CD14-positive monocyte (primary cell): ENCODE measurements at regions not wholly inside any gene's neighbourhood (a gene's known extent, or its start where the extent isn't known, plus 50 kb on each side); places are given as distances from the start of the nearest gene placed in this dataset.

Experiments used
- DNase-seq, 3 donors: peaks; one replicate each; pipeline ENCODE4 v3.0.0-alpha.2; 2011 to 2022
- H2AFZ ChIP-seq: 2 replicates; pipeline ENCODE4 v1.6.0; 2012; ENCODE audit warnings: mild to moderate bottlenecking, low read depth, low read length, inconsistent platforms; ENCODE audit not compliant: insufficient read depth, poor library complexity, severe bottlenecking
- H3K27ac ChIP-seq, 2 donors: 1 replicate in 1 of 2; 2 replicates in 1 of 2; pipeline ENCODE4 v1.5.1; 2012 to 2013; ENCODE audit warnings: low read length in 2 of 2, control low read depth in 1 of 2, inconsistent platforms in 1 of 2, low read depth in 1 of 2, mild to moderate bottlenecking in 1 of 2
- H3K27me3 ChIP-seq, 2 donors: one replicate each; pipeline versions ENCODE4 v1.6.0 to v1.6.1; 2011 to 2013; ENCODE audit warnings: low read length in 2 of 2; ENCODE audit not compliant: control insufficient read depth in 2 of 2, insufficient read depth in 2 of 2
- H3K36me3 ChIP-seq, 2 donors: replicated peaks in 1 of 2; 1 replicate in 1 of 2; 2 replicates in 1 of 2; pipeline versions ENCODE4 v1.5.1 to v1.6.1; 2012 to 2013; ENCODE audit warnings: low read length in 2 of 2, control low read depth in 1 of 2, inconsistent platforms in 1 of 2, mild to moderate bottlenecking in 1 of 2; ENCODE audit not compliant: insufficient read depth in 2 of 2, control insufficient read depth in 1 of 2
- H3K4me1 ChIP-seq, 2 donors: 1 replicate in 1 of 2; 2 replicates in 1 of 2; pipeline versions ENCODE4 v1.5.1 to v1.6.1; 2012 to 2013; ENCODE audit warnings: low read length in 2 of 2, control low read depth in 1 of 2, inconsistent platforms in 1 of 2, mild to moderate bottlenecking in 1 of 2, moderate library complexity in 1 of 2; ENCODE audit not compliant: insufficient read depth in 2 of 2, control insufficient read depth in 1 of 2
- H3K4me2 ChIP-seq: replicated peaks from 2 replicates; pipeline ENCODE3; 2012; ENCODE audit warnings: low read length, moderate library complexity, mild to moderate bottlenecking; ENCODE audit not compliant: poor library complexity, severe bottlenecking; ENCODE audit errors: extremely low read depth
- H3K4me3 ChIP-seq, 3 experiments: fragments of 200-600 bp in 1 of 3; sonication (generic) in 1 of 3; replicated peaks in 1 of 3; 1 replicate in 2 of 3; 2 replicates in 1 of 3; pipeline ENCODE4 v1.5.1; 2011 to 2013; ENCODE audit warnings: low read length in 3 of 3, mild to moderate bottlenecking in 3 of 3, control low read depth in 2 of 3, low read depth in 2 of 3, inconsistent platforms in 1 of 3, moderate library complexity in 1 of 3
- H3K79me2 ChIP-seq: 2 replicates; pipeline ENCODE4 v1.6.0; 2012; ENCODE audit warnings: mild to moderate bottlenecking, control low read depth, inconsistent platforms, low read length, moderate library complexity; ENCODE audit not compliant: insufficient read depth
- H3K9ac ChIP-seq: 2 replicates; pipeline ENCODE4 v1.6.0; 2017; ENCODE audit warnings: low read length, mild to moderate bottlenecking; ENCODE audit not compliant: insufficient read depth, poor library complexity, severe bottlenecking
- H3K9me3 ChIP-seq, 2 donors: replicated peaks in 1 of 2; 1 replicate in 1 of 2; 2 replicates in 1 of 2; pipeline versions ENCODE4 v1.5.1 to v1.6.1; 2012 to 2013; ENCODE audit warnings: low read length in 2 of 2, control low read depth in 1 of 2; ENCODE audit not compliant: control insufficient read depth in 1 of 2, insufficient read depth in 1 of 2
- H4K20me1 ChIP-seq: 2 replicates; pipeline ENCODE4 v1.6.0; 2012; ENCODE audit warnings: mild to moderate bottlenecking, low read length, control low read depth, moderate library complexity; ENCODE audit not compliant: insufficient read depth
- H3K27ac Mint-ChIP-seq, 7 donors: one replicate each; pipeline ENCODE4 v1.8.0; 2020; ENCODE audit warnings: mild to moderate bottlenecking in 7 of 7, mixed read lengths in 7 of 7, moderate library complexity in 6 of 7, inconsistent platforms in 2 of 7
- H3K27me3 Mint-ChIP-seq, 3 donors: one replicate each; pipeline ENCODE4 v1.8.0; 2021 to 2022; ENCODE audit warnings: low read depth in 3 of 3, mild to moderate bottlenecking in 3 of 3, mixed read lengths in 3 of 3, moderate library complexity in 3 of 3, inconsistent platforms in 1 of 3
- H3K36me3 Mint-ChIP-seq, 2 donors: one replicate each; pipeline ENCODE4 v1.8.0; 2020; ENCODE audit warnings: mixed read lengths in 2 of 2, inconsistent platforms in 1 of 2, mild to moderate bottlenecking in 1 of 2
- H3K4me1 Mint-ChIP-seq: one replicate; pipeline ENCODE4 v1.8.0; 2020; ENCODE audit warnings: mild to moderate bottlenecking, mixed read lengths
- H3K4me3 Mint-ChIP-seq, 2 donors: one replicate each; pipeline ENCODE4 v1.8.0; 2020; ENCODE audit warnings: mild to moderate bottlenecking in 2 of 2, mixed read lengths in 2 of 2, moderate library complexity in 1 of 2
- H3K9me3 Mint-ChIP-seq, 7 donors: one replicate each; pipeline ENCODE4 v1.8.0; 2020 to 2022; ENCODE audit warnings: mixed read lengths in 7 of 7, mild to moderate bottlenecking in 6 of 7, moderate library complexity in 6 of 7, inconsistent platforms in 2 of 7
- WGBS: methylation state at CpG from one replicate; pipeline ENCODE4 v1.1.5; 2013; ENCODE audit warnings: missing lambda C conversion rate; ENCODE audit not compliant: insufficient coverage; 5-methylcytosine and 5-hydroxymethylcytosine counted together
- intact Hi-C, 2 donors: fragments of 100-400 bp; cut with micrococcal nuclease; formaldehyde crosslinking; loops; one replicate each; pipeline versions ENCODE4 v1.15.0 to v1.15.1; 2023
- TF ChIP-seq, protein P1 (sequence below): fragments of 200-600 bp; IDR thresholded peaks from one replicate; pipeline ENCODE4 v1.8.0; 2022; ENCODE audit warnings: antibody characterized with exemption, mild to moderate bottlenecking

GRCh38 chr15:87591042-87591441, 665.5 kb downstream of the NTRK3 start:
- TF ChIP-seq, protein P1, sequence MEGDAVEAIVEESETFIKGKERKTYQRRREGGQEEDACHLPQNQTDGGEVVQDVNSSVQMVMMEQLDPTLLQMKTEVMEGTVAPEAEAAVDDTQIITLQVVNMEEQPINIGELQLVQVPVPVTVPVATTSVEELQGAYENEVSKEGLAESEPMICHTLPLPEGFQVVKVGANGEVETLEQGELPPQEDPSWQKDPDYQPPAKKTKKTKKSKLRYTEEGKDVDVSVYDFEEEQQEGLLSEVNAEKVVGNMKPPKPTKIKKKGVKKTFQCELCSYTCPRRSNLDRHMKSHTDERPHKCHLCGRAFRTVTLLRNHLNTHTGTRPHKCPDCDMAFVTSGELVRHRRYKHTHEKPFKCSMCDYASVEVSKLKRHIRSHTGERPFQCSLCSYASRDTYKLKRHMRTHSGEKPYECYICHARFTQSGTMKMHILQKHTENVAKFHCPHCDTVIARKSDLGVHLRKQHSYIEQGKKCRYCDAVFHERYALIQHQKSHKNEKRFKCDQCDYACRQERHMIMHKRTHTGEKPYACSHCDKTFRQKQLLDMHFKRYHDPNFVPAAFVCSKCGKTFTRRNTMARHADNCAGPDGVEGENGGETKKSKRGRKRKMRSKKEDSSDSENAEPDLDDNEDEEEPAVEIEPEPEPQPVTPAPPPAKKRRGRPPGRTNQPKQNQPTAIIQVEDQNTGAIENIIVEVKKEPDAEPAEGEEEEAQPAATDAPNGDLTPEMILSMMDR = no peak
- no peaks in the 10 kb centered on the region for H3K36me3 ChIP-seq
- no peaks in the 10 kb centered on the region for H3K4me1 ChIP-seq
- H3K4me3 Mint-ChIP-seq = no peak overlapping the region
- peaks cover 6% of the 10 kb centered on the region in 2 donors for H3K9me3 ChIP-seq
- no peaks in the 10 kb centered on the region for H3K36me3 Mint-ChIP-seq
- H3K27ac ChIP-seq = no peak overlapping the region
- intact Hi-C loops = no loop called here
- H3K79me2 ChIP-seq = no peaks in the 10 kb centered on the region
- H3K4me3 ChIP-seq = no peak overlapping the region
- no peak overlapping the region for H3K4me2 ChIP-seq
- no peaks in the 10 kb centered on the region for H3K27me3 Mint-ChIP-seq
- H3K27me3 ChIP-seq = no peaks in the 10 kb centered on the region
- H3K4me1 Mint-ChIP-seq = no peaks in the 10 kb centered on the region
- H4K20me1 ChIP-seq = no peaks in the 10 kb centered on the region
- H3K27ac Mint-ChIP-seq = no peak overlapping the region
- H3K9me3 Mint-ChIP-seq = peaks cover 0 to 7% (median 4%) of the 10 kb centered on the region in 7 donors
- no peak overlapping the region for H2AFZ ChIP-seq
- no CpG with 5 or more reads among the region's 1 CpG for WGBS
- no peak for DNase-seq
- no peak overlapping the region for H3K9ac ChIP-seq

GRCh38 chr15:87589134-87589533, 667.4 kb downstream of the NTRK3 start:
- no CpG with 5 or more reads among the region's 2 CpGs for whole genome bisulfite sequencing

More at GRCh38 chr15:87589134-87589533, 667.4 kb downstream of the NTRK3 start:
- no peak for DNase-seq
- H3K36me3 ChIP-seq = no peaks in the 10 kb centered on the region
- no peaks in the 10 kb centered on the region for H4K20me1 ChIP-seq
- H3K79me2 ChIP-seq = no peaks in the 10 kb centered on the region
- H3K27me3 ChIP-seq = no peaks in the 10 kb centered on the region
- H3K36me3 Mint-ChIP-seq = no peaks in the 10 kb centered on the region
- peaks cover 0 to 7% (median 4%) of the 10 kb centered on the region in 7 donors for H3K9me3 Mint-ChIP-seq
- no peak overlapping the region for H3K4me3 Mint-ChIP-seq
- peaks cover 6% of the 10 kb centered on the region in 2 donors for H3K9me3 ChIP-seq
- no peaks in the 10 kb centered on the region for H3K27me3 Mint-ChIP-seq
- no peak overlapping the region for H3K4me3 ChIP-seq
- no peak overlapping the region for H3K9ac ChIP-seq
- no peaks in the 10 kb centered on the region for H3K4me1 ChIP-seq
- no peak overlapping the region for H3K27ac ChIP-seq
- no peak overlapping the region for H3K27ac Mint-ChIP-seq
- no peak overlapping the region for H3K4me2 ChIP-seq
- intact Hi-C loops = no loop called here
- TF ChIP-seq, protein P1 = no peak
- H3K4me1 Mint-ChIP-seq = no peaks in the 10 kb centered on the region
- H2AFZ ChIP-seq = no peak overlapping the region
